ENCODE measurements at regions not wholly inside any gene's neighbourhood (a gene's known extent, or its start where the extent isn't known, plus 50 kb on each side); places are given as distances from the start of the nearest gene placed in this dataset.
"Not testable (repeated sequence)": the region's sequence is repeated elsewhere in the genome, so short reads cannot be mapped to it uniquely, and the experiment has no call there.

GRCh38 chr21:20875742-20876141 is 122.5 kb upstream of the NCAM2 start:
- FAIRE-seq: no peak

- no peak for FAIRE-seq
These were observed 120.2 kb upstream of the NCAM2 start for GRCh38 chr21:20877976-20878375.

GRCh38 chr21:20882462-20883407 is 115.5 kb upstream of the NCAM2 start:
- no peak for FAIRE-seq

GRCh38 chr21:20883408-20883800 is 114.8 kb upstream of the NCAM2 start:
- no peak for FAIRE-seq

GRCh38 chr21:20902511-20902910 is 95.7 kb upstream of the NCAM2 start:
- no peak for FAIRE-seq

GRCh38 chr21:20902998-20903397 is 95.2 kb upstream of the NCAM2 start:
- no peak for FAIRE-seq

GRCh38 chr21:20927555-20927954 is 70.7 kb upstream of the NCAM2 start:
- not testable (repeated sequence) for FAIRE-seq

- no peak for FAIRE-seq
These were observed 55.7 kb upstream of the NCAM2 start for GRCh38 chr21:20942523-20942922.

GRCh38 chr21:20943561-20943997 is 54.6 kb upstream of the NCAM2 start:
- FAIRE-seq: no peak

GRCh38 chr21:20944139-20944538 is 54.1 kb upstream of the NCAM2 start:
- no peak for FAIRE-seq

- no peak for FAIRE-seq
These were observed 51.5 kb upstream of the NCAM2 start for GRCh38 chr21:20946701-20947100.
